Naive thymus-derived CD4-positive, alpha-beta T cell (primary cell): ENCODE measurements at regions not wholly inside any gene's neighbourhood (a gene's known extent, or its start where the extent isn't known, plus 50 kb on each side); places are given as distances from the start of the nearest gene placed in this dataset.
"Not testable (repeated sequence)": the region's sequence is repeated elsewhere in the genome, so short reads cannot be mapped to it uniquely, and the experiment has no call there.

Experiments
- ATAC-seq: fragments of 150-1000 bp; cut with Tn5 transposase; 2 replicates; pipeline ENCODE4 v1.10.0; 2021; ENCODE audit warnings: mild to moderate bottlenecking, moderate library complexity
- CTCF ChIA-PET: fragments of 350-600 bp; sonication (Branson Sonifier 250); formaldehyde crosslinking; loops from one replicate; lab custom pipeline; 2021; ENCODE audit warnings: antibody characterized with exemption; lab: Charles Lee
- POLR2A ChIA-PET: fragments of 350-600 bp; sonication (Branson Sonifier 250); formaldehyde crosslinking; loops from one replicate; lab custom pipeline; 2021; ENCODE audit warnings: antibody characterized with exemption, inconsistent platforms; lab: Charles Lee
- DNase-seq, 9 donors: peaks; one replicate each; pipeline versions ENCODE4 v3.0.0 to v3.0.0-alpha.2; 2020 to 2022; ENCODE audit warnings: mixed read lengths in 1 of 9
- H3K27ac ChIP-seq: one replicate; pipeline ENCODE4 v1.7.0; 2013; ENCODE audit warnings: mild to moderate bottlenecking, low read depth, low read length, moderate library complexity
- H3K27me3 ChIP-seq, 2 donors: one replicate each; pipeline ENCODE4 v1.7.0; 2013; ENCODE audit warnings: low read length in 2 of 2, mild to moderate bottlenecking in 2 of 2, moderate library complexity in 2 of 2; ENCODE audit not compliant: control insufficient read depth in 2 of 2, insufficient read depth in 2 of 2
- H3K36me3 ChIP-seq, 3 experiments: 1 replicate in 2 of 3; 2 replicates in 1 of 3; pipeline ENCODE4 v1.7.0; 2013; ENCODE audit warnings: low read length in 3 of 3, mild to moderate bottlenecking in 3 of 3, moderate library complexity in 1 of 3; ENCODE audit not compliant: insufficient read depth in 3 of 3, control insufficient read depth in 2 of 3
- H3K4me1 ChIP-seq, 2 donors: one replicate each; pipeline ENCODE4 v1.7.0; 2013; ENCODE audit warnings: low read length in 2 of 2, mild to moderate bottlenecking in 2 of 2, moderate library complexity in 1 of 2; ENCODE audit not compliant: control insufficient read depth in 2 of 2, insufficient read depth in 2 of 2
- H3K4me3 ChIP-seq: 2 replicates; pipeline ENCODE4 v1.7.0; 2013; ENCODE audit warnings: mild to moderate bottlenecking, low read length
- H3K9me3 ChIP-seq, 3 experiments: 1 replicate in 2 of 3; 2 replicates in 1 of 3; pipeline ENCODE4 v1.7.0; 2013; ENCODE audit warnings: low read length in 3 of 3; ENCODE audit not compliant: control insufficient read depth in 2 of 3
- H3K27ac Mint-ChIP-seq, 9 donors: one replicate each; pipeline ENCODE4 v1.8.0; 2020 to 2022; ENCODE audit warnings: mixed read lengths in 9 of 9, mild to moderate bottlenecking in 8 of 9, moderate library complexity in 5 of 9, inconsistent platforms in 2 of 9
- H3K27me3 Mint-ChIP-seq, 5 donors: one replicate each; pipeline ENCODE4 v1.8.0; 2021 to 2022; ENCODE audit warnings: mixed read lengths in 5 of 5, mild to moderate bottlenecking in 1 of 5
- H3K36me3 Mint-ChIP-seq, 5 donors: one replicate each; pipeline ENCODE4 v1.8.0; 2020 to 2022; ENCODE audit warnings: mixed read lengths in 5 of 5, mild to moderate bottlenecking in 3 of 5, inconsistent platforms in 1 of 5
- H3K4me1 Mint-ChIP-seq, 7 donors: one replicate each; pipeline ENCODE4 v1.8.0; 2020 to 2022; ENCODE audit warnings: mixed read lengths in 7 of 7, mild to moderate bottlenecking in 3 of 7, inconsistent platforms in 1 of 7
- H3K4me3 Mint-ChIP-seq, 10 donors: one replicate each; pipeline ENCODE4 v1.8.0; 2020 to 2022; ENCODE audit warnings: mild to moderate bottlenecking in 10 of 10, mixed read lengths in 10 of 10, moderate library complexity in 6 of 10, inconsistent platforms in 2 of 10
- H3K9me3 Mint-ChIP-seq, 11 donors: one replicate each; pipeline ENCODE4 v1.8.0; 2020 to 2022; ENCODE audit warnings: mixed read lengths in 11 of 11, mild to moderate bottlenecking in 4 of 11, inconsistent platforms in 1 of 11, moderate library complexity in 1 of 11
- intact Hi-C, 2 donors: fragments of 100-400 bp; cut with micrococcal nuclease; formaldehyde crosslinking; loops; one replicate each; pipeline ENCODE4 v1.15.1; 2023

DNA sequence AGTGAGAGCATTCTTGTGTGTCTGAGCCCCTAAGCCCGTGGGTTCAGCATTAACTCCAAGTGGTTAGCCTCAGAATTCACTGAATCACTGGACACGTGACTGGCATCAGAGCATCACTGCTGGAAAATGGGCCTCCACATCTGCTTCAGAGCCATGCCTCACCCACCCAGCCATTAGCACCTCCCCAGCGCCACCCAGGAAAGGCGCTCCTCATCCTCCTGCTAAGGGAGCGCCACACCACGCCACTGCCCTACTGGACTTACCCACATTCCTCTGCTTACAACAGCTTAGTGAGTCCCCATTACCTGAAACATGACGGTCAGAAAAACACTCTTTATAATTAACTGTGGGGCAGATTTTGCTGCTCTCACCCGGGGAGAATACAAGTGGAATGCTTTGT is 442.6 kb upstream of the MYT1L start:
- intact Hi-C loops, result no loop called here
- Histone ChIP-seq H3K36me3 (no peaks in the 10 kb centered on the region), H3K4me3 (no peak overlapping the region), H3K27me3 (no peaks in the 10 kb centered on the region), H3K27ac (no peak overlapping the region), H3K4me1 (no peaks in the 10 kb centered on the region), H3K9me3 (no peaks in the 10 kb centered on the region)
- Mint-ChIP-seq H3K9me3 (peaks cover 0 to 5% (median 4%) of the 10 kb centered on the region in 11 donors), H3K4me3 (no peak overlapping the region), H3K4me1 (no peaks in the 10 kb centered on the region), H3K36me3 (no peaks in the 10 kb centered on the region), H3K27ac (no peak overlapping the region), H3K27me3 (no peaks in the 10 kb centered on the region)
- ATAC-seq (peak; percentile 5), DNase-seq (no peak)
- CTCF ChIA-PET, result no interaction called here
- POLR2A ChIA-PET, result no interaction called here

DNA sequence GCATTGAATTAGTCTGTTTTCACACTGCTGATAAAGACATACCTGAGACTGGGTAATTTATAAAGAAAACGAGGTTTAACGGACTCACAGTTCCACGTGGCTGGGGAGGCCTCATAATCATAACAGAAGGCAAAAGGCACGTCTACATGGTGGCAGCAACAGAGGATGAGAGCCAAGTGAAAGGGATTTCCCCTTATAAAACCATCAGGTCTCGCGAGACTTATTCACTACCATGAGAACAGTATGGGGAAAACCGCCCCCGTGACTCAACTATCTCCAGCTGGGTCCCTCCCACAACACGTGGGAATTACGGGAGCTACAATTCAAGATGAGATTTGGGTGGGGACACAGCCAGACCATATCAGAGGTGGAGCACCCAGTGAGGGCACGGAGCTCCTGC is 442.0 kb upstream of the MYT1L start:
- H3K4me1 Mint-ChIP-seq, H3K4me3 ChIP-seq, H3K9me3 Mint-ChIP-seq, CTCF ChIA-PET, intact Hi-C loops, DNase-seq, H3K27me3 Mint-ChIP-seq, H3K36me3 Mint-ChIP-seq, POLR2A ChIA-PET, ATAC-seq, H3K9me3 ChIP-seq, H3K27ac Mint-ChIP-seq, H3K4me1 ChIP-seq, H3K27ac ChIP-seq, H3K36me3 ChIP-seq, H3K4me3 Mint-ChIP-seq, H3K27me3 ChIP-seq: not testable (repeated sequence)

DNA sequence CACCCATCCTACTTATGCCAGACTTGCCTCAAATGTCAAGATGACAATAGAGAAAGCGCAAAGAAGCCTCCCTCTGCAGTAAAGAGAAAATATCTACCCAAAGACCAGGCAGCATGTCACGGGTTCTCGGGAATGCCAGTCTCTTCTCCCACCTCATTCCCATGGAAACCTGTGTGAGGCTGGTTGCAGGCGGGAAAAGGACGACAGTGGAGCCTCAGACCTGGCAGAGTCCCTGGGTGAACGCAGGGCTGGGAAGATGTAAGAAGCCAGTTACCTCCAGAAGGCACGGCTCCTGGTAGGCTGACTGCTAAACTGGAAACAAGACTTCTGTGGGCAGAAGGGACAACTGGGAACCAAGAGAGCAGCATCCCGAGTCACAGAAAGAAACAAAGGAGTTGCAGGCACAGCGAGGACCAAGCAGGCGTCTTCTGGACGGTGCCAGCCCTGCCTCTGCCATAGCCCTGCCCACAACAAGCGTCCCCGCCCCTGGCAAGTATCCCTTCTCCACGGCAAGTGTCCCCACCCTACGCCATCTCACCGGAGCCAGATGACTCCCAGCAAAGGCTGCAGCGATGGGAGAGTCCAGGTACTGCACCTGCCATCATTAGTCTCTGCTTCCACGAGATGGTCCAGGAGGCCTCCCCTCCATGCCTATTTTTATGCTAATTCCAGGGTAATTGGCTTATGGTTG is 440.8 kb upstream of the MYT1L start:
- H3K27ac ChIP-seq, result no peak overlapping the region
- H3K27me3 Mint-ChIP-seq, result no peaks in the 10 kb centered on the region
- no peak overlapping the region for H3K4me3 Mint-ChIP-seq
- H3K9me3 Mint-ChIP-seq, result peaks cover 0 to 5% (median 2%) of the 10 kb centered on the region in 11 donors
- no peaks in the 10 kb centered on the region for H3K4me1 ChIP-seq
- no peak for DNase-seq
- H3K9me3 ChIP-seq, result no peaks in the 10 kb centered on the region
- H3K4me1 Mint-ChIP-seq, result no peaks in the 10 kb centered on the region
- POLR2A ChIA-PET, result no interaction called here
- intact Hi-C loops, result no loop called here
- no peak overlapping the region for H3K27ac Mint-ChIP-seq
- H3K4me3 ChIP-seq, result no peak overlapping the region
- ATAC-seq, result no peak
- CTCF ChIA-PET, result no interaction called here
- H3K36me3 ChIP-seq, result no peaks in the 10 kb centered on the region
- no peaks in the 10 kb centered on the region for H3K27me3 ChIP-seq
- no peaks in the 10 kb centered on the region for H3K36me3 Mint-ChIP-seq

DNA sequence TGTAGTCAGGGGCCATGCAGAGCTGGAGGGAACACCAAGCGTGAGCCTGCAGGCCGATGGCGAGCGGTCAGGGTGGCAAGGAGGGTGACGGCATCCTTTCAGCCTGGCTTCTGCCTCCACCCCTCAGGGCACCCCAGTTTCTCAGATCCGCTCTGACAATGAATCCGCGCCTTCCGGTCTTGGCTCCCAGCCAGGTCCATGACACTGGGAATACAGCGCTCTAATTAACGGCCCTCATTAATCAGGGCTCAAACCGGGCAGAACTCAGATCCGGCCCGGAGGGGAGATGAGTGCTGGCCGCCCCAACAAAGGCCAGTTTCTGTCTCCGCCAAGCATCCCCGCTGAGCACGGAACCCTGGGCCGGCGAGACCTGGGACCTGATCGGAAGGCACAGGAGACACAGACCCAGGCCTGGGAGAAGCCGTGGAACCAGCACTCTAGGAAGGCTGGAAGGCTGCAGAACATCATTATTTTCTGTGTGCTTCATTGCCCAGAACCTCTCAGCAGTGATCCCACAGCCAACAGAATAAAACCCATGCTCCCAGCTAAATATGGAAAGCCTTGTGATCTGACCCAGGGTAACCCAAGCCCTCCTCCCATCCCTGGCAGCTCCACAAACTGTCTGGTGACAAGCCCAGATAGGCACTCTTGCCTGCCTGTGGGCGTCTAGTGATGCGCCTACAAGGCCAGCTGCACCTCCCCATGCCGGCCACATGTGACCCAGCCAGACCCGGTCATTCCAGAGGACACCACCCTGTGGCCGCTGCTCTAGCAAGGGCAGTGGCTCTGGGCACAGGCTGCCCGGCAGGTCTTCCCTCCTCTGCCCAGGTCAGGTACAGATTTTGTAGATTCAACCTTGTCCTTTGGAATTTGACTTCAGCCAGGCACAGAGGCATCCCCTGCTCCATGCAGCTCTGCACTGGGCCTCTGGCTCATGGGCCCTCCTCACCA is 438.7 kb upstream of the MYT1L start:
- Mint-ChIP-seq H3K4me3 (no peak overlapping the region), H3K36me3 (no peaks in the 10 kb centered on the region), H3K9me3 (peaks cover 0 to 2% (median 0%) of the 10 kb centered on the region in 11 donors), H3K4me1 (no peaks in the 10 kb centered on the region), H3K27ac (no peak overlapping the region), H3K27me3 (no peaks in the 10 kb centered on the region)
- Histone ChIP-seq H3K4me3 (no peak overlapping the region), H3K4me1 (no peaks in the 10 kb centered on the region), H3K36me3 (no peaks in the 10 kb centered on the region), H3K27me3 (no peaks in the 10 kb centered on the region), H3K9me3 (no peaks in the 10 kb centered on the region), H3K27ac (no peak overlapping the region)
- POLR2A ChIA-PET, result no interaction called here
- intact Hi-C loops, result no loop called here
- ATAC-seq, result no peak
- DNase-seq, result no peak
- CTCF ChIA-PET, result no interaction called here

DNA sequence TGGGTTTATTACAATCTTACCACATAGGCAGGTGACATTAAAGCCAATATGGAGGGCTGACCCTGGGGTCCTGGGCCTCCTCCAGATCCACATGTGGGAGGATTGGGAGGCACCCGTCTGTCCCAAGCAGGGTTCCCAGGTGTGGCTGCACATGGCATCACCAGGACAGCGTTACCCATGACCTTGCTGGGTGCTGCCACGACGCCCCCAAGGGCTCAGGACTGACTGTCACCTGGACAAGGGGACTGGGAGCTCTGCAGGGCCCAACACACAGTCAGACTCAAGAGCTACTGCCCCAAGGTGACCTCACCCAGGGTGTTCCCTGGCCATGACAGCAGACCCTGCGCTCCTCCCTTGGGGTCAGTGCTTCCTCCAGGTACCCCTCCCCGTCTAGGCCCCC is 437.4 kb upstream of the MYT1L start:
- Histone ChIP-seq H3K9me3 (no peaks in the 10 kb centered on the region), H3K4me1 (no peaks in the 10 kb centered on the region), H3K36me3 (no peaks in the 10 kb centered on the region), H3K27ac (no peak overlapping the region), H3K27me3 (no peaks in the 10 kb centered on the region), H3K4me3 (no peak overlapping the region)
- ChIA-PET POLR2A (no interaction called here), CTCF (no interaction called here)
- intact Hi-C loops, result no loop called here
- Mint-ChIP-seq H3K4me3 (peak overlapping the region in 1 of 10 donors; percentile 3), H3K27ac (no peak overlapping the region), H3K9me3 (peaks cover 0 to 2% (median 0%) of the 10 kb centered on the region in 11 donors), H3K27me3 (no peaks in the 10 kb centered on the region), H3K36me3 (no peaks in the 10 kb centered on the region), H3K4me1 (no peaks in the 10 kb centered on the region)
- no peak for DNase-seq
- no peak for ATAC-seq

DNA sequence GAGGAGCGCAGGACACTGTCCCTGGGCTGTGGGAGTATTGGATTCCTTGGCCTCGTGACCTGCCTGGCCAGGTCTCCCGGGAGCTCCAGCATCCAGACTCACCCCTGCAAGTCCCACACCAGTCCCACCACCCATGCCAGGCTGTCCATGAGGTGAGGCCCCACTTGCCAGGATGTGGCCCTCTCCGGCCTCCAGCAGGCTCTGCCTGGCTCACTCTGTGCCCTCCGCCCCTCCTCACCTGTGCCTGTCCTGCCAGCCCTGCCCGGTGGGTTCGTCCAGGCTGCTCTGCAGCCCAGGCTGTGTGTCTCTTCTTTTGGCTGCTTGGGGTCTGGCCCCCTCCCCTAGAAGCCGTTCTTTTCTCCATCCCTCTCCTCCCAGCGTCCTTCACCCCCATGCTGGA is 436.8 kb upstream of the MYT1L start:
- H3K4me1 ChIP-seq, result no peaks in the 10 kb centered on the region

More for the DNA sequence above, 436.8 kb upstream of the MYT1L start:
- intact Hi-C loops, result no loop called here
- CTCF ChIA-PET, result no interaction called here
- Histone ChIP-seq H3K27ac (no peak overlapping the region), H3K9me3 (no peaks in the 10 kb centered on the region), H3K27me3 (no peaks in the 10 kb centered on the region), H3K36me3 (no peaks in the 10 kb centered on the region), H3K4me3 (no peak overlapping the region)
- POLR2A ChIA-PET, result no interaction called here
- H3K36me3 Mint-ChIP-seq, result no peaks in the 10 kb centered on the region
- H3K27me3 Mint-ChIP-seq, result no peaks in the 10 kb centered on the region
- H3K27ac Mint-ChIP-seq, result no peak overlapping the region
- H3K4me1 Mint-ChIP-seq, result no peaks in the 10 kb centered on the region
- ATAC-seq, result no peak
- peaks cover 0 to 2% (median 0%) of the 10 kb centered on the region in 11 donors for H3K9me3 Mint-ChIP-seq
- no peak for DNase-seq
- no peak overlapping the region for H3K4me3 Mint-ChIP-seq
